K562 (cell line): ENCODE measurements at regions not wholly inside any gene's neighbourhood (a gene's known extent, or its start where the extent isn't known, plus 50 kb on each side); places are given as distances from the start of the nearest gene placed in this dataset.

Experiments
- CBX8 ChIP-seq: fragments of 200-600 bp; sonication (generic); IDR thresholded peaks from 2 replicates; pipeline ENCODE4 v1.6.1; 2012; ENCODE audit warnings: borderline replicate concordance, mixed run types, low read depth, mild to moderate bottlenecking, moderate library complexity, mixed read lengths, low read length, control low read depth, inconsistent platforms; ENCODE audit not compliant: poor library complexity, severe bottlenecking; ENCODE audit errors: extremely low read depth
- KLF13 ChIP-seq: fragments of 450-650 bp; IDR thresholded peaks from 2 replicates; pipeline ENCODE4 v1.6.1; 2016; ENCODE audit warnings: missing genetic modification characterization, low read depth, mild to moderate bottlenecking, missing compliant biosample characterization, moderate library complexity, borderline replicate concordance
- POLR2A ChIP-seq: fragments of 450-650 bp; conservative IDR thresholded peaks from 2 replicates; pipeline ENCODE4 v1.6.1; 2016
- SIN3A ChIP-seq, 2 experiments: fragments of 150-350 bp in 1 of 2; IDR thresholded peaks; 2 replicates each; pipeline ENCODE4 v1.6.1; 2011 to 2016; ENCODE audit warnings: borderline replicate concordance in 2 of 2, low read depth in 2 of 2, low read length in 2 of 2, mild to moderate bottlenecking in 2 of 2, moderate library complexity in 2 of 2; ENCODE audit not compliant: control insufficient read depth in 1 of 2
- ZBTB1 ChIP-seq: sonication (generic); formaldehyde crosslinking; IDR thresholded peaks from 2 replicates; pipeline ENCODE4 v1.8.1; 2023; ENCODE audit warnings: missing genetic modification reagents, low read depth, mild to moderate bottlenecking, borderline replicate concordance
- ZNF224 ChIP-seq: sonication (generic); formaldehyde crosslinking; IDR thresholded peaks from 2 replicates; pipeline ENCODE4 v1.8.0; 2022; ENCODE audit warnings: mild to moderate bottlenecking, missing genetic modification reagents
- TF ChIP-seq, protein P1 (sequence below), 2 experiments: fragments of 450-650 bp; formaldehyde crosslinking in 1 of 2; IDR thresholded peaks; 2 replicates each; pipeline versions ENCODE4 v1.4.0 to v1.6.1; 2014 to 2020; ENCODE audit warnings: mild to moderate bottlenecking in 2 of 2, borderline replicate concordance in 1 of 2, low read depth in 1 of 2
- TF ChIP-seq, protein P2 (sequence below): fragments of 450-650 bp; IDR thresholded peaks from 2 replicates; pipeline ENCODE4 v1.6.1; 2016; ENCODE audit warnings: antibody characterized with exemption

DNA sequence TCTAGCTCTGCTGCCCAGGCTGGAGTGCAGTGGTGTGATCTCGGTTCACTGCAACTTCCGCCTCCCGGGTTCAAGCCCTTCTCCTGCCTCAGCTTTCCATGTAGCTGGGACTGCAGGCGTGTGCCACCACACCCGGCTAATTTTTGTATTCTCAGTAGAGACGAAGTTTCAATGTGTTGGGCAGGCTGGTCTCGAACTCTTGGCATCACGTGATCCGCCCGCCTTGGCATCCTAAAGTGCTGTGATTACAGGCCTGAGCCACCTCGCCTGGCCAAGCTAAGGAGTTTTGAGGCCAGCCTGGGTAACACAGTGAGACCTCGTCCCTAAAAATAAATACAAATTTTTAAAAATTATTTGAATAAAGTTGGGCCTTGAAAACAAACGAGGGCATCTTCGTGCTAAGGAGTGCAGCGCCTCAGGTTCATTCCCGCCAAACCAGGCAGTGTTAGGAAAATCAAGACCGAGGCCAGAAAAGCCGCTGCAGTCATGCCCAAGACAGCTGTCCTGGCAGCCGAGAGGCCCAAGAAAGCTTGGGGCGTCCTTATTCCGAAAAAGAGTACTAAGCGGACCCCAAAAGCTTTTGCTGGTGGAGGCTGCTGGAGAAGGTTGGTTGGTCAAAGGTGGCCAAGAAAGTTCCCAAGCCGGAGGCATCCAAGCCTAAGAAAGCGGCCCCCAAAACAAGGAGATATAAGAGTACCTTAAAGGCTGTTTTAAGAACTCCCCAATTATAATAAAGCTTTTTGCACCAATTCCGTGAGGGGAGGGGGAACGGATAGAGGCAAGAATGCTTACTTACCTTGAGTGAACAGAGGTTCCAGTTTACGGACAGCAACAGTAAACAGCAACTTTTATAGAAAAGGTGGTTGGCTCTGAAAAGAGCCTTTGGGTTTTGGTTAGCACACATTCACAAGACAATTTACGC is 109.0 kb downstream of the HFE start:
- TF ChIP-seq, protein P1, sequence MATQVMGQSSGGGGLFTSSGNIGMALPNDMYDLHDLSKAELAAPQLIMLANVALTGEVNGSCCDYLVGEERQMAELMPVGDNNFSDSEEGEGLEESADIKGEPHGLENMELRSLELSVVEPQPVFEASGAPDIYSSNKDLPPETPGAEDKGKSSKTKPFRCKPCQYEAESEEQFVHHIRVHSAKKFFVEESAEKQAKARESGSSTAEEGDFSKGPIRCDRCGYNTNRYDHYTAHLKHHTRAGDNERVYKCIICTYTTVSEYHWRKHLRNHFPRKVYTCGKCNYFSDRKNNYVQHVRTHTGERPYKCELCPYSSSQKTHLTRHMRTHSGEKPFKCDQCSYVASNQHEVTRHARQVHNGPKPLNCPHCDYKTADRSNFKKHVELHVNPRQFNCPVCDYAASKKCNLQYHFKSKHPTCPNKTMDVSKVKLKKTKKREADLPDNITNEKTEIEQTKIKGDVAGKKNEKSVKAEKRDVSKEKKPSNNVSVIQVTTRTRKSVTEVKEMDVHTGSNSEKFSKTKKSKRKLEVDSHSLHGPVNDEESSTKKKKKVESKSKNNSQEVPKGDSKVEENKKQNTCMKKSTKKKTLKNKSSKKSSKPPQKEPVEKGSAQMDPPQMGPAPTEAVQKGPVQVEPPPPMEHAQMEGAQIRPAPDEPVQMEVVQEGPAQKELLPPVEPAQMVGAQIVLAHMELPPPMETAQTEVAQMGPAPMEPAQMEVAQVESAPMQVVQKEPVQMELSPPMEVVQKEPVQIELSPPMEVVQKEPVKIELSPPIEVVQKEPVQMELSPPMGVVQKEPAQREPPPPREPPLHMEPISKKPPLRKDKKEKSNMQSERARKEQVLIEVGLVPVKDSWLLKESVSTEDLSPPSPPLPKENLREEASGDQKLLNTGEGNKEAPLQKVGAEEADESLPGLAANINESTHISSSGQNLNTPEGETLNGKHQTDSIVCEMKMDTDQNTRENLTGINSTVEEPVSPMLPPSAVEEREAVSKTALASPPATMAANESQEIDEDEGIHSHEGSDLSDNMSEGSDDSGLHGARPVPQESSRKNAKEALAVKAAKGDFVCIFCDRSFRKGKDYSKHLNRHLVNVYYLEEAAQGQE (IDR thresholded peaks at IDR 0.05; ENCODE audit: borderline replicate concordance) = 0 out of 2 replicates have a peak, but pooled peaks have one; percentile 17
- TF ChIP-seq, protein P1 (CRISPR knock-in tag; IDR thresholded peaks at IDR 0.05; ENCODE audit: low read depth) = no peak
- TF ChIP-seq, protein P2, sequence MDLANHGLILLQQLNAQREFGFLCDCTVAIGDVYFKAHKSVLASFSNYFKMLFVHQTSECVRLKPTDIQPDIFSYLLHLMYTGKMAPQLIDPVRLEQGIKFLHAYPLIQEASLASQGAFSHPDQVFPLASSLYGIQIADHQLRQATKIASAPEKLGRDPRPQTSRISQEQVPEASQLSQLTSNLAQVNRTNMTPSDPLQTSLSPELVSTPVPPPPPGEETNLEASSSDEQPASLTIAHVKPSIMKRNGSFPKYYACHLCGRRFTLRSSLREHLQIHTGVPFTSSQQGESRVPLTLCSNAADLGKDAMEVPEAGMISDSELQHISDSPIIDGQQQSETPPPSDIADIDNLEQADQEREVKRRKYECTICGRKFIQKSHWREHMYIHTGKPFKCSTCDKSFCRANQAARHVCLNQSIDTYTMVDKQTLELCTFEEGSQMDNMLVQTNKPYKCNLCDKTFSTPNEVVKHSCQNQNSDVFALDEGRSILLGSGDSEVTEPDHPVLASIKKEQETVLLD = no peak; the same call in 1 of the 2 replicates
- TF ChIP-seq KLF13 (tag) = no peak
- no peak for TF ChIP-seq ZBTB1 (CRISPR knock-in tag)
- TF ChIP-seq ZNF224 (CRISPR knock-in tag) = no peak
- no peak for TF ChIP-seq CBX8
- TF ChIP-seq POLR2A = peak; percentile 28
- TF ChIP-seq SIN3A (IDR thresholded peaks at IDR 0.05; ENCODE audit: borderline replicate concordance in 2 of 2, control insufficient read depth in 1 of 2, low read depth in 2 of 2, low read length in 2 of 2) = no peak
